ENCODE measurements at regions not wholly inside any gene's neighbourhood (a gene's known extent, or its start where the extent isn't known, plus 50 kb on each side); places are given as distances from the start of the nearest gene placed in this dataset.

DNA sequence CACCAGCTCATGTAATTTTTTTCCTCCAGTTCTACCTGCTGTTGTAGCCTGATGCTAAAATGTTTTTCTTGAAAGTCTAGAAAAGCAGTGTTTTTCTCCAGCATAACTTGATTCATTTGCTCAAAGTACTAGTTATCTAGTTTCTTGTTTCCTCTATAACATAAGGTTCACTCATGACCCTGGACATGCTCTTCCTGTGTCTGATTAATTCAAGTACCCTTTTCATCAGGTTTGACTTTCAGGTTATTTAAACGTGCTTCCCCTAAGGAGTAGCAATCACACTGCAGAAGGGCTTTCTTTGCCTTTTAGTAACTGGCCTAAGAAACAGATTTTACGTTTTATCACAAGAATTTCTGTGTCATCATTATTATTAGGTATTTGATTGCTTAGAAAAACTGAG lies 66.8 kb upstream of the EGFL6 start:
- Histone ChIP-seq H3K27ac (ENCODE audit: low read length) (no peak overlapping the region), H3K4me3 (ENCODE audit: control insufficient read depth in 1 of 2, extremely low read depth in 1 of 2, low read length in 1 of 2) (no peak overlapping the region), H3K36me3 (ENCODE audit: control insufficient read depth in 2 of 2, extremely low read depth in 1 of 2, insufficient read depth in 1 of 2, low read length in 1 of 2) (no peaks in the 10 kb centered on the region), H3K27me3 (replicated peaks in 1 of 2; ENCODE audit: control insufficient read depth in 2 of 2, extremely low read depth in 1 of 2, insufficient read depth in 2 of 2, low read length in 1 of 2) (no peaks in the 10 kb centered on the region), H3K9me3 (no peaks in the 10 kb centered on the region), H3K4me1 (ENCODE audit: control insufficient read depth in 1 of 2, extremely low read depth in 1 of 2, insufficient read depth in 2 of 2, low read length in 2 of 2) (no peaks in the 10 kb centered on the region)
- ChIA-PET CTCF (no interaction called here), POLR2A (no interaction called here)
- H3K27me3 Mint-ChIP-seq: peaks cover 0 to 41% of the 10 kb centered on the region in 2 donors
- ATAC-seq (replicated peaks in 1 of 4) (no peak), DNase-seq (no peak)
- no peak overlapping the region for H3K27ac Mint-ChIP-seq
- WGBS (ENCODE audit: insufficient coverage): no CpG with 5 or more reads among the region's 2 CpGs
- no peak overlapping the region for H3K4me3 Mint-ChIP-seq
- no peaks in the 10 kb centered on the region for H3K36me3 Mint-ChIP-seq
- peaks cover 0 to 4% (median 0%) of the 10 kb centered on the region in 3 donors for H3K4me1 Mint-ChIP-seq
- H3K9me3 Mint-ChIP-seq: no peaks in the 10 kb centered on the region

DNA sequence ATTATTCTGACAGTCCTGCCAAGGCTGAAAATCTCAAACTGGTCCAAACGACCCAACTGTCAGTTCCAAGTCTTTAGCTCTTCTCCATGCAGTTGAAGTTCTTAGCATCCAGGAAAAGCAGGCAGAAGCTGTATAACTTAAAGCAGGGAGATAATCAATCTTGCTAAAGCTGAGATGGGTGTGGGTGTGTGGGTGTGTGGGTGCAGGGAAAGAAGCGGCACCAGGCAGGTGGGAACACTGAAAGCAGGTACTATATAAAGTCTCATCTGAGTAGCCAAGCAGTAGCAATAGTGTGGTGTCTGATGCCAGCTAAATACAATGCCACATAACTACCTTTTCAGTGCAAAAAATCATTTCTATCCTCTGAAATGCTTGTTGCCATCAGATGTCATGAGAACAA lies 69.7 kb upstream of the EGFL6 start:
- peaks cover 0 to 4% (median 0%) of the 10 kb centered on the region in 3 donors for H3K4me1 Mint-ChIP-seq
- no peak overlapping the region for H3K27ac Mint-ChIP-seq
- POLR2A ChIA-PET: no interaction called here

DNA sequence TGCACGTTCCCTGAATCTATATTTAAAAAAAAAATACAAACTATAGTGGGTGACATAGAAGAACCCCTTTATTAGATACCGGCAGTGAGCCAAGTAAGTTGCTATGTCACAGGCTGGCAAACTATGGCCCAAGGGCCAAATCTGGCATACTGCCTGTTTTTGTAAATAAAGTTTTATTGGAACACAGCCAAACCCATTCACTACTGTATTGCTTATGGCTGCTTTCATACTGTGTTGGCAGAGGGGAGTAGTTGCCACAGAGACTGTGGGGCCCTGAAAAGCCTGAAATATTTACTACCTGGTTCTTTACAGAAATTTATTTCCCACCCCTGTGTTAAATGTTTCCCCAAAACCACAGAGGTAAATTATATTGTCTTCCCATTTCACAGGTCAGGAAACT lies 71.2 kb upstream of the EGFL6 start:
- Histone ChIP-seq H3K4me1 (ENCODE audit: control insufficient read depth in 1 of 2, extremely low read depth in 1 of 2, insufficient read depth in 2 of 2, low read length in 2 of 2) (no peaks in the 10 kb centered on the region), H3K36me3 (ENCODE audit: control insufficient read depth in 2 of 2, extremely low read depth in 1 of 2, insufficient read depth in 1 of 2, low read length in 1 of 2) (no peaks in the 10 kb centered on the region), H3K27me3 (replicated peaks in 1 of 2; ENCODE audit: control insufficient read depth in 2 of 2, extremely low read depth in 1 of 2, insufficient read depth in 2 of 2, low read length in 1 of 2) (no peaks in the 10 kb centered on the region), H3K27ac (ENCODE audit: low read length) (no peak overlapping the region), H3K4me3 (ENCODE audit: control insufficient read depth in 1 of 2, extremely low read depth in 1 of 2, low read length in 1 of 2) (no peak overlapping the region), H3K9me3 (no peaks in the 10 kb centered on the region)
- Mint-ChIP-seq H3K4me1 (peaks cover 0 to 10% (median 0%) of the 10 kb centered on the region in 3 donors), H3K27ac (no peak overlapping the region), H3K27me3 (peaks cover 0 to 51% of the 10 kb centered on the region in 2 donors), H3K36me3 (no peaks in the 10 kb centered on the region), H3K9me3 (no peaks in the 10 kb centered on the region), H3K4me3 (no peak overlapping the region)
- CTCF ChIA-PET: interaction anchor here in 1 of 2 donors (1.5 kb wide), 1 partner anchor 9 kb away, joined by 3 read pairs; no protein-coding TSS in a partner anchor
- POLR2A ChIA-PET: no interaction called here
- WGBS (ENCODE audit: insufficient coverage): no CpG with 5 or more reads among the region's 2 CpGs
- DNase-seq: no peak
- ATAC-seq (replicated peaks in 1 of 4): no peak

More for the DNA sequence above, 69.7 kb upstream of the EGFL6 start:
- Histone ChIP-seq H3K4me1 (ENCODE audit: control insufficient read depth in 1 of 2, extremely low read depth in 1 of 2, insufficient read depth in 2 of 2, low read length in 2 of 2) (no peaks in the 10 kb centered on the region), H3K9me3 (no peaks in the 10 kb centered on the region), H3K27me3 (replicated peaks in 1 of 2; ENCODE audit: control insufficient read depth in 2 of 2, extremely low read depth in 1 of 2, insufficient read depth in 2 of 2, low read length in 1 of 2) (no peaks in the 10 kb centered on the region), H3K27ac (ENCODE audit: low read length) (no peak overlapping the region), H3K36me3 (ENCODE audit: control insufficient read depth in 2 of 2, extremely low read depth in 1 of 2, insufficient read depth in 1 of 2, low read length in 1 of 2) (no peaks in the 10 kb centered on the region), H3K4me3 (ENCODE audit: control insufficient read depth in 1 of 2, extremely low read depth in 1 of 2, low read length in 1 of 2) (no peak overlapping the region)
- Mint-ChIP-seq H3K36me3 (no peaks in the 10 kb centered on the region), H3K4me3 (no peak overlapping the region), H3K9me3 (no peaks in the 10 kb centered on the region), H3K27me3 (peaks cover 0 to 49% of the 10 kb centered on the region in 2 donors)
- DNase-seq: no peak
- WGBS (ENCODE audit: insufficient coverage): no CpG with 5 or more reads among the region's 2 CpGs
- ATAC-seq (replicated peaks in 1 of 4): no peak
- CTCF ChIA-PET: interaction anchor here in 1 of 2 donors (0.6 to 1.0 kb wide), 2 partner anchors 9 to 62 kb away, joined by 3 to 4 read pairs; no protein-coding TSS in a partner anchor

DNA sequence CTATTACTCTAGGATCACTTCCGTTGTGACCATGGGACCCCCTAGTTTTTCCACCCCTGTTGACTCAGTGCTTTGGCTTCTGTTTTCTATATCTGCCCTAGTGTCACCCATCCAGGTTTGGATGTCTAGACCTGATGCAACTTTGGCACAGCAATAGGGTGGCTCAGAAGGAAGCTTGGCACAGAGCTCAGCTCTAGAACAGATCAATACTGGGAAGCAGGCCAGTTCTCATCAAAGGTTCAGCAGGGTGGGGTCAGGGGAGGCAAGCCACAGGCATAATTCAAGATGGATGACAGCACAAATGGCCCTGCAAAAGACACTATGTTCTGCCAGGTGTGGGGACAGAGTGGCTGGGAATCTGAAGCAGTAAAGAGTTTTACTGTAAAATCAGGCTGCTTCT lies 74.2 kb upstream of the EGFL6 start:
- WGBS (ENCODE audit: insufficient coverage): no CpG with 5 or more reads among the region's 1 CpG
- CTCF ChIA-PET: interaction anchor here in 1 of 2 donors (1.0 kb wide), 1 partner anchor 549 kb away, joined by 3 read pairs; no protein-coding TSS in a partner anchor
- POLR2A ChIA-PET: interaction anchor here in 1 of 2 donors (0.6 kb wide), 1 partner anchor 491 kb away, joined by 3 read pairs; no protein-coding TSS in a partner anchor

DNA sequence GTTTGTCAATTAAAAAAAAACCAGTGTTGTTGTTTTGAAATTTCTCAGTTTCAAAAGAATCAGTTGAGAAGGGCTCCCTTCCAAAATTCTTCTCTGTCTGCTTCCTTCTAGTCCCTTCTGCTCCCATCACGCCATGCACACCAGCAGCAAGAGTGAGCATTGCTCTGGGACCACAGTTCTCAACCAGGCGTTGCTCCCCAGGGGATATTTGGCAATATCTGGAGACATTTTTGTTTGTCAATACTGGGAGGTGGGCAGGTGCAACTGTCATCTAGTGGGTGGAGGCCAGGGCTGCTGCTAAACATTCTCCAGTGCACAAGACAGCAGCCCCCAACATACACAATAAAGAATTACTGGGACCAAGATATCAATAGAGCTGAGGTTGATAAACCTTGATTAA lies 74.8 kb upstream of the EGFL6 start:
- Histone ChIP-seq H3K4me1 (ENCODE audit: control insufficient read depth in 1 of 2, extremely low read depth in 1 of 2, insufficient read depth in 2 of 2, low read length in 2 of 2) (no peaks in the 10 kb centered on the region), H3K27me3 (replicated peaks in 1 of 2; ENCODE audit: control insufficient read depth in 2 of 2, extremely low read depth in 1 of 2, insufficient read depth in 2 of 2, low read length in 1 of 2) (no peaks in the 10 kb centered on the region), H3K9me3 (no peaks in the 10 kb centered on the region), H3K36me3 (ENCODE audit: control insufficient read depth in 2 of 2, extremely low read depth in 1 of 2, insufficient read depth in 1 of 2, low read length in 1 of 2) (no peaks in the 10 kb centered on the region), H3K27ac (ENCODE audit: low read length) (no peak overlapping the region), H3K4me3 (ENCODE audit: control insufficient read depth in 1 of 2, extremely low read depth in 1 of 2, low read length in 1 of 2) (no peak overlapping the region)
- H3K36me3 Mint-ChIP-seq: no peaks in the 10 kb centered on the region
- ATAC-seq (replicated peaks in 1 of 4) (no peak), DNase-seq (no peak)
- no CpG with 5 or more reads among the region's 2 CpGs for WGBS (ENCODE audit: insufficient coverage)
- peaks cover 0 to 40% of the 10 kb centered on the region in 2 donors for H3K27me3 Mint-ChIP-seq
- no peaks in the 10 kb centered on the region for H3K9me3 Mint-ChIP-seq
- H3K4me3 Mint-ChIP-seq: no peak overlapping the region
- no peak overlapping the region for H3K27ac Mint-ChIP-seq
- ChIA-PET POLR2A (interaction anchor here in 1 of 2 donors (0.6 kb wide), 1 partner anchor 490 kb away, joined by 3 read pairs; no protein-coding TSS in a partner anchor), CTCF (no interaction called here)
- H3K4me1 Mint-ChIP-seq: peaks cover 0 to 6% (median 0%) of the 10 kb centered on the region in 3 donors

More for the DNA sequence above, 74.2 kb upstream of the EGFL6 start:
- H3K4me3 ChIP-seq (ENCODE audit: control insufficient read depth in 1 of 2, extremely low read depth in 1 of 2, low read length in 1 of 2): no peak overlapping the region
- Mint-ChIP-seq H3K9me3 (no peaks in the 10 kb centered on the region), H3K27me3 (peaks cover 0 to 38% of the 10 kb centered on the region in 2 donors), H3K4me3 (no peak overlapping the region), H3K4me1 (peaks cover 0 to 6% (median 0%) of the 10 kb centered on the region in 3 donors), H3K27ac (no peak overlapping the region), H3K36me3 (no peaks in the 10 kb centered on the region)
- no peak for DNase-seq
- H3K9me3 ChIP-seq: no peaks in the 10 kb centered on the region
- H3K27ac ChIP-seq (ENCODE audit: low read length): no peak overlapping the region
- ATAC-seq (replicated peaks in 1 of 4): no peak
- H3K4me1 ChIP-seq (ENCODE audit: control insufficient read depth in 1 of 2, extremely low read depth in 1 of 2, insufficient read depth in 2 of 2, low read length in 2 of 2): no peaks in the 10 kb centered on the region
- H3K36me3 ChIP-seq (ENCODE audit: control insufficient read depth in 2 of 2, extremely low read depth in 1 of 2, insufficient read depth in 1 of 2, low read length in 1 of 2): no peaks in the 10 kb centered on the region
- no peaks in the 10 kb centered on the region for H3K27me3 ChIP-seq (replicated peaks in 1 of 2; ENCODE audit: control insufficient read depth in 2 of 2, extremely low read depth in 1 of 2, insufficient read depth in 2 of 2, low read length in 1 of 2)

DNA sequence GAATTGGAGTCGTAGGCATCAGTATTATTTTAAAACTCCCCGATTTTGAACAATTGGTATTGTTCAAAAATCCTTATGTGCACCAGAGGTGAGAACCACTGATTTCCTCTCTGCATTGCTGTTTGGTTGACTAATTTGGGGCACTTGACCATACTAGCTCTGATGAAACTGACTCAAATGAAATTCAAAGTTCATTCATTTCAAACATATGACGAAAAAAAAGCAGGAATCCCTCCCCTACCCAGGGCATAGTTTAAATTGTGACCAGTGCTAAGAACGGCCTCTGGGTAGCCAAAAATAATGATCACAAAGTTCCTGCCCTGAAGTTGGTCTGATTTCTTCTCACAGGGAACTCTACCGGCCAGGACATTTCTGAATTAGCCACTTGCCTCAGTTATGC lies 75.7 kb upstream of the EGFL6 start:
- H3K9me3 Mint-ChIP-seq: no peaks in the 10 kb centered on the region
- Histone ChIP-seq H3K9me3 (no peaks in the 10 kb centered on the region), H3K27me3 (replicated peaks in 1 of 2; ENCODE audit: control insufficient read depth in 2 of 2, extremely low read depth in 1 of 2, insufficient read depth in 2 of 2, low read length in 1 of 2) (no peaks in the 10 kb centered on the region), H3K4me1 (ENCODE audit: control insufficient read depth in 1 of 2, extremely low read depth in 1 of 2, insufficient read depth in 2 of 2, low read length in 2 of 2) (no peaks in the 10 kb centered on the region), H3K27ac (ENCODE audit: low read length) (no peak overlapping the region), H3K36me3 (ENCODE audit: control insufficient read depth in 2 of 2, extremely low read depth in 1 of 2, insufficient read depth in 1 of 2, low read length in 1 of 2) (no peaks in the 10 kb centered on the region), H3K4me3 (ENCODE audit: control insufficient read depth in 1 of 2, extremely low read depth in 1 of 2, low read length in 1 of 2) (no peak overlapping the region)
- CTCF ChIA-PET: interaction anchor here (0.8 to 3.6 kb wide), 2 partner anchors 13 to 547 kb away, joined by 5 to 17 read pairs; no protein-coding TSS in a partner anchor
- no peak overlapping the region for H3K27ac Mint-ChIP-seq
- H3K27me3 Mint-ChIP-seq: peaks cover 0 to 36% of the 10 kb centered on the region in 2 donors
- H3K4me1 Mint-ChIP-seq: peaks cover 0 to 6% (median 0%) of the 10 kb centered on the region in 3 donors
- DNase-seq: no peak
- POLR2A ChIA-PET: no interaction called here
- WGBS (ENCODE audit: insufficient coverage): no CpG with 5 or more reads among the region's 5 CpGs
- H3K4me3 Mint-ChIP-seq: no peak overlapping the region
- ATAC-seq (replicated peaks in 1 of 4): no peak
- H3K36me3 Mint-ChIP-seq: no peaks in the 10 kb centered on the region
